GM13977 (cell line): ENCODE measurements at regions not wholly inside any gene's neighbourhood (a gene's known extent, or its start where the extent isn't known, plus 50 kb on each side); places are given as distances from the start of the nearest gene placed in this dataset.

ENCODE experiments used
- DNase-seq: peaks from one replicate; pipeline ENCODE4 v3.0.0; 2012; ENCODE audit warnings: low spot score
- CTCF ChIP-seq: IDR thresholded peaks from 2 replicates; pipeline ENCODE4 v1.5.1; 2012; ENCODE audit warnings: mild to moderate bottlenecking, control low read depth; ENCODE audit not compliant: insufficient read depth; ENCODE audit errors: extremely low read depth, missing control alignments
- in situ Hi-C: fragments of 300-500 bp; cut with MboI; formaldehyde crosslinking; loops from one replicate; pipeline ENCODE4 v1.12.0; 2022; ENCODE audit warnings: low sequenced_read_pairs, low pct_unique_long_range_greater_than_20kb, mixed read lengths, inconsistent platforms; ENCODE audit not compliant: unreplicated experiment

GRCh38 chr7:80044796-80045195, 89.8 kb upstream of the GNAI1 start:
- in situ Hi-C loops: no loop called here
- no peak for TF ChIP-seq CTCF
- no peak for DNase-seq

- DNase-seq: no peak
- no peak for TF ChIP-seq CTCF
- in situ Hi-C loops: no loop called here
Measured at GRCh38 chr7:80040752-80041151, 93.9 kb upstream of the GNAI1 start.

GRCh38 chr7:80040335-80040734, 94.3 kb upstream of the GNAI1 start:
- DNase-seq: no peak
- TF ChIP-seq CTCF: no peak
- in situ Hi-C loops: no loop called here

- DNase-seq: no peak
- in situ Hi-C loops: no loop called here
- TF ChIP-seq CTCF: no peak
Measured at GRCh38 chr7:80039251-80039884, 95.3 kb upstream of the GNAI1 start.

- in situ Hi-C loops: no loop called here
- no peak for TF ChIP-seq CTCF
Measured at GRCh38 chr7:80037689-80038088, 96.9 kb upstream of the GNAI1 start.

GRCh38 chr7:80036107-80036506, 98.5 kb upstream of the GNAI1 start:
- in situ Hi-C loops: no loop called here
- no peak for DNase-seq
- TF ChIP-seq CTCF: no peak

More at GRCh38 chr7:80037689-80038088, 96.9 kb upstream of the GNAI1 start:
- DNase-seq: no peak
